Tibial nerve (tissue), 4 donors: ENCODE measurements at regions not wholly inside any gene's neighbourhood (a gene's known extent, or its start where the extent isn't known, plus 50 kb on each side); places are given as distances from the start of the nearest gene placed in this dataset.

Experiments used
- CTCF ChIP-seq, 5 experiments: fragments of 200-600 bp in 3 of 5; fragments of 450-650 bp in 2 of 5; sonication (generic) in 3 of 5; IDR thresholded peaks; one replicate each; pipeline ENCODE4 v1.5.1; 2016 to 2019; ENCODE audit warnings: antibody characterized with exemption in 5 of 5, mild to moderate bottlenecking in 3 of 5, moderate library complexity in 2 of 5
- EP300 ChIP-seq, 2 donors: sonication (generic); formaldehyde crosslinking; IDR thresholded peaks; one replicate each; pipeline ENCODE4 v1.6.1; 2017; ENCODE audit warnings: antibody characterized with exemption in 2 of 2, mild to moderate bottlenecking in 1 of 2
- POLR2A ChIP-seq, 2 donors: fragments of 450-650 bp; IDR thresholded peaks; one replicate each; pipeline ENCODE4 v1.6.1; 2017; ENCODE audit warnings: antibody characterized with exemption in 2 of 2, mild to moderate bottlenecking in 2 of 2, moderate library complexity in 2 of 2

- TF ChIP-seq CTCF (IDR thresholded peaks at IDR 0.05), result no peak
- no peak for TF ChIP-seq POLR2A (IDR thresholded peaks at IDR 0.05)
- TF ChIP-seq EP300 (IDR thresholded peaks at IDR 0.05), result no peak
Measured at GRCh38 chr21:14875704-14876523, 188.9 kb downstream of the NRIP1 start.
